Calu3 (cell line): ENCODE measurements at regions not wholly inside any gene's neighbourhood (a gene's known extent, or its start where the extent isn't known, plus 50 kb on each side); places are given as distances from the start of the nearest gene placed in this dataset.
"Not testable (repeated sequence)": the region's sequence is repeated elsewhere in the genome, so short reads cannot be mapped to it uniquely, and the experiment has no call there.

Experiments
- BruUV-seq: library from RNA; stranded (reverse); fragments of 400-500 nt; replicated peaks from 2 replicates; lab custom pipeline; 2021; lab: Mats Ljungman, UMichigan
- CTCF ChIA-PET: fragments of 300-600 bp; sonication (Branson Sonifier 250); formaldehyde crosslinking; loops from one replicate; lab custom pipeline; 2022; ENCODE audit warnings: antibody characterized with exemption; lab: Charles Lee
- DNase-seq: peaks from one replicate; pipeline ENCODE4 v3.0.0; 2022
- H3K27ac Mint-ChIP-seq: one replicate; pipeline ENCODE4 v1.8.0; 2022; ENCODE audit warnings: mixed read lengths; ENCODE audit not compliant: unreplicated experiment
- H3K27me3 Mint-ChIP-seq: one replicate; pipeline ENCODE4 v1.8.0; 2022; ENCODE audit warnings: mixed read lengths; ENCODE audit not compliant: unreplicated experiment
- H3K36me3 Mint-ChIP-seq: one replicate; pipeline ENCODE4 v1.8.0; 2022; ENCODE audit warnings: mild to moderate bottlenecking, moderate library complexity, mixed read lengths; ENCODE audit not compliant: insufficient read depth, unreplicated experiment
- H3K4me1 Mint-ChIP-seq: one replicate; pipeline ENCODE4 v1.8.0; 2022; ENCODE audit warnings: mild to moderate bottlenecking, low read depth, mixed read lengths; ENCODE audit not compliant: unreplicated experiment
- H3K4me3 Mint-ChIP-seq: one replicate; pipeline ENCODE4 v1.8.0; 2022; ENCODE audit warnings: mild to moderate bottlenecking, low read depth, moderate library complexity, mixed read lengths; ENCODE audit not compliant: unreplicated experiment
- H3K9me3 Mint-ChIP-seq: one replicate; pipeline ENCODE4 v1.8.0; 2022; ENCODE audit warnings: low read depth, mixed read lengths; ENCODE audit not compliant: unreplicated experiment
- CTCF ChIP-seq: fragments of 200-600 bp; IDR thresholded peaks from one replicate; pipeline ENCODE4 v1.8.0; 2022; ENCODE audit warnings: antibody characterized with exemption; ENCODE audit not compliant: unreplicated experiment
- intact Hi-C: fragments of 100-400 bp; cut with micrococcal nuclease; formaldehyde crosslinking; loops from one replicate; pipeline ENCODE4 v1.10.0; 2022; ENCODE audit not compliant: unreplicated experiment

GRCh38 chr3:147333098-147333497, 73.2 kb downstream of the ZIC4 start:
- CTCF ChIA-PET: no interaction called here
- no peaks in the 10 kb centered on the region for H3K27me3 Mint-ChIP-seq
- DNase-seq: no peak
- no TSS peak for BruUV-seq
- intact Hi-C loops: no loop called here
- H3K9me3 Mint-ChIP-seq: no peaks in the 10 kb centered on the region
- H3K4me1 Mint-ChIP-seq: no peaks in the 10 kb centered on the region
- H3K27ac Mint-ChIP-seq: no peak overlapping the region
- no peak overlapping the region for H3K4me3 Mint-ChIP-seq
- no peak for TF ChIP-seq CTCF
- no peaks in the 10 kb centered on the region for H3K36me3 Mint-ChIP-seq

- Mint-ChIP-seq H3K36me3 (no peaks in the 10 kb centered on the region), H3K4me3 (no peak overlapping the region), H3K9me3 (no peaks in the 10 kb centered on the region), H3K27me3 (no peaks in the 10 kb centered on the region), H3K27ac (no peak overlapping the region), H3K4me1 (no peaks in the 10 kb centered on the region)
- BruUV-seq: no TSS peak
- no peak for DNase-seq
- TF ChIP-seq CTCF: no peak
- intact Hi-C loops: no loop called here
- CTCF ChIA-PET: no interaction called here
Observed at GRCh38 chr3:147328711-147329110, 77.6 kb downstream of the ZIC4 start.

- H3K4me3 Mint-ChIP-seq: no peak overlapping the region
- no peaks in the 10 kb centered on the region for H3K27me3 Mint-ChIP-seq
- BruUV-seq: no TSS peak
- no peak for DNase-seq
- no peaks in the 10 kb centered on the region for H3K4me1 Mint-ChIP-seq
- no peaks in the 10 kb centered on the region for H3K36me3 Mint-ChIP-seq
- intact Hi-C loops: no loop called here
- no peak for TF ChIP-seq CTCF
- H3K9me3 Mint-ChIP-seq: no peaks in the 10 kb centered on the region
- CTCF ChIA-PET: no interaction called here
- H3K27ac Mint-ChIP-seq: no peak overlapping the region
Observed at GRCh38 chr3:147324356-147324755, 82.0 kb downstream of the ZIC4 start.

GRCh38 chr3:147318900-147319299, 87.4 kb downstream of the ZIC4 start:
- Mint-ChIP-seq H3K4me1 (no peaks in the 10 kb centered on the region), H3K27ac (no peak overlapping the region), H3K4me3 (no peak overlapping the region), H3K9me3 (no peaks in the 10 kb centered on the region), H3K36me3 (no peaks in the 10 kb centered on the region), H3K27me3 (no peaks in the 10 kb centered on the region)
- intact Hi-C loops: no loop called here
- CTCF ChIA-PET: no interaction called here
- DNase-seq: no peak
- BruUV-seq: no TSS peak
- TF ChIP-seq CTCF: no peak

GRCh38 chr3:147317080-147317479, 89.3 kb downstream of the ZIC4 start:
- H3K36me3 Mint-ChIP-seq, H3K4me1 Mint-ChIP-seq, CTCF ChIA-PET, DNase-seq, H3K9me3 Mint-ChIP-seq, BruUV-seq, H3K4me3 Mint-ChIP-seq, H3K27me3 Mint-ChIP-seq, H3K27ac Mint-ChIP-seq, intact Hi-C loops: not testable (repeated sequence)
